HG02610 (cell line): ENCODE measurements at regions not wholly inside any gene's neighbourhood (a gene's known extent, or its start where the extent isn't known, plus 50 kb on each side); places are given as distances from the start of the nearest gene placed in this dataset.
A peak's percentile ranks its signal among the peaks of the same experiment; 100 is the strongest.
"Not testable (repeated sequence)": the region's sequence is repeated elsewhere in the genome, so short reads cannot be mapped to it uniquely, and the experiment has no call there.

Experiments
- ATAC-seq: cut with Tn5 transposase; IDR thresholded peaks from one replicate; pipeline ENCODE4 v1.9.1; 2021; ENCODE audit warnings: mild to moderate bottlenecking, moderate library complexity; ENCODE audit not compliant: unreplicated experiment

DNA sequence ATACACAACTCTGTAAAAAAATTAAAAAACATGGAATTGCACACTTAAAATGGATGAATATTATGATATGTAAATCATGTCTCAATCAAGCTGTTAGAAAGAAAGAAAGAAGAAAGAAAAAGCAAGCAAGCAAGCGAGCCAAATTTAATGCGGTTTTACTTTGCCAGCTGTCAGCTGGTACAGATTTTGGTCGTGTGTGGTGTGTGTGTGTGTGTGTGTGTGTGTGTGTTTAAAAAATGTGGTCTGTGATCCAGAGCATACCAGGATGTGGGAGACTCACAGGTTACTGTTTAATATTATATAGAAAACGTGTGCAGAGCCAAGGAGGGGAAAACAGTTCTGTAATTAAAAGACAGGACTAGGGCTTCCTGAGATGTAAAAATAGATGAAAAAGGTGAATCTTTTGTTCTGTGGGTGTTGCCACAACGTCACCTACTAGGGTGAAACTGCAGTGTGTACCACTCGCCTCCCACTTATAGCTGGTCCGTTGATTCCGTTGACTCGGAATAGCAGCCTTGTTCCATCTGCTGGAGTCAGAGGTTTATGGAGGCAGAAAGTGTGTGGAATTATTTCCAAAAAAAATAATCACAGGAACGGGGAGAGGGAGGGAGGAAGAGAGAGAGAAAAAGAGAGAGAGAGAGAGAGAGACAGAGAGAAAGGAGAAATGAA, 197.7 kb downstream of the BCAS1 start:
- ATAC-seq = no peak

DNA sequence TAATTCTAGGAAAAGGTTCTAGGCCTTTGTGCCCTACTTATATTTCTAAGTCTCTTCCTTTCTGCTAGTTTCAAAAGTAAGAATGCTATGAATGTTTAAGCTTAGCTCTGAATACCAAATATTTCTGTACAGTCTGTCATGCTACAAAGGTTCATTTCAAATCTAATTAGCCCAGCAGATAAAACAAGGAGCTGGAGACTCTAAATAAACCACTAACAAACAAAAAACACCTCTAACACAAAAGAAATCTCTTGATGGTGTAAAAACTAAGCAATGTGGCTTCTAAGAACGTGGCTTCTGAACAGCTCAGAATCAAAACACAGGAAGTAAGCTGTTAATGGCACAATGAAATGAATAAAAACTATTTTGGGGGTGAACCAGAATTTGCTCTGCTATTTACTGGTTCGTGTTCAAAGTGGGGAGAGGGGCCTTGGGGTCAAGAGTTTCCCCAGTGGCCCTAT, 198.3 kb downstream of the BCAS1 start:
- ATAC-seq = no peak

DNA sequence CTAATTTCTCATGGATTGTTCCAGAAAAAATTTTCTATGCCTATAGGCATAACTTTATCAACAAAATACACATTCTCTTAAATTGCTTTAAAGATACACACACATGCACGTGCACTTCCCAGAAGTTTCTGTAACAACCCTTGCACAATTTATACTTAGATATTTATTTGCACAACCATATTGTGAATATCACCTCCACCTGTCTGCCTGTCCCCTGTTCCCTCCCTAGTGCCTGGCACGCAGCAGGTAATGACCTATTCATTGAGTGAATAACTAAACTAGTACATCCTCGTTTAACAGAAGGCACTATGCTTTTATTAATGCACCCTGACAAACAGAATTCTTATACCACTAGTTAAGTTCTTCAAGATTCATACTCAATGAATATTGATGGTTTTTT, 198.9 kb downstream of the BCAS1 start:
- ATAC-seq = no peak

DNA sequence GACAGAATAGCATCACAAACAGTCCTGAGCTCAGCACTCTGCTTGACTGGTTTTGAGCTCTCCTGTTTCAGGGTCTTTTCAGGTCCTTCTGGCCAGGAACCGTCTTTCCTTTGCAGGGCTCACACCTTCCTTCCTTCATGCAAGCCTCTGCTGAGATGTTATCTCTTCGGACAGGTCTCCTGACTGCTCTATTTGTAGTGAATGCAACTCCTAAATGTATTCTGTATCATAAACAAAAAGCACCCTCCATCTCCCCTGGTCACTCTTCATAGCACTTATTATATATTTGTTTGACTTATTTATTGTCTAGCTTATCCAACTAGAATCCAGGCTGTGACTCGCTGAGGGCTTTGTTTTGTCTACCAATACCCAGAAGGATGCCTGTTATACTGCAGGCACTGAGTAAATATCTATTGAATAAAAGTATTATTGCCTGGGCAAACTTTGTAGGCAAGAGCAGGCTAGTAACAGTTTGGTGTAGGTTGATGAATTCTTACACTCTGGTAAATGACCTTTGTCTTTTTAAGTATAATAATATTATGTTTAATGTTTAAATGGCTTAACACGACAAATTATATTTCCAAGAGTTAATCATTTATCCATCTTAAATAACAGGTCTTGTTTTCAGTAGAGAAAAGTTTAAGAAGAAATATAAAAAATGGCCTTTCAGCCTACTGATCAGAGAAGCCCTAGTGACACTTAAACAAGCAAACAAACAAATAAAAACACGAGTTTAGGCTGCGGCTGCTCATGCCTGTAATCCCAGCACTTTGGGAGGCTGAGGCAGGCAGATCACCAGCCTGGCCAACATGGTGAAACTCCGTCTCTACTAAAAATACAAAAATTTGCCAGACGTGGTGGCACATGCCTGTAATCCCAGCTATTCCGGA, 199.7 kb downstream of the BCAS1 start:
- ATAC-seq = no peak

DNA sequence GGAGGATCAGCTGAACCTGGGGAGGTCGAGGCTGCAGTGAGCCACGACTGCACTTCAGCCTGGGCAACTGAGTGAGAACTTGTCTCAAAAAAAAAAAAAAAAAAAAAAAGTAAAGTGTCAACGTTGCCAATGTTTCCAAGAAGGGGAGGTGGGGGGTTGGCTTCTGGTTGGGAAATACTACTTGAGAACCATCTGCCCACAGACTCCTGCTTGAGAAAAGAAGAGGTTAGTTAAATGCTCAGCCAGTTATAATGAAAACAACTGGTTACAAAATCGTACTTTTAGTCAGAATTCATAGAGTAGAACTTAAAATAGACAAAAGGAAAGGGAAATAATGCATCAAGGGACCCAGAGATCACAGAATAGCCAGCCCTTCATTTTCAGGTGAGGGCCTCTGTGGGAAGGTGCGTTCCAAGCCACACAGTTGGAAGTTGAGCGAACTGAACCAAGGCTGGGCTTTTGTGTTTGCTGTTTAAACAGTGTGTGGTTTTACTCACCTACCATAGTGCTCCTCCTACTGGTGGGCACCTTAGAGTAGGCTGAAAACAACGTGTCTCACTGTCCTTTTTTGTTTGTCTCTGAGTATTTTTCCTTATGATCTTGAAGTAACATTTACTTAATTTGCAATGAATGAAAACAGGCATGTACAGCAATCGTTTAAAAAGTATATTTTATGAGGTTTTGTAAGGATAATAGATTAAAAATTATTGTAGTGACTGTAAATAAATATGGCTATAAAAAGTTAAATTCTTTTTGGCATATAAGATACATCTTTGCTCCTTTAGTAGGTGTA, 200.7 kb downstream of the BCAS1 start:
- ATAC-seq = peak; percentile 64

DNA sequence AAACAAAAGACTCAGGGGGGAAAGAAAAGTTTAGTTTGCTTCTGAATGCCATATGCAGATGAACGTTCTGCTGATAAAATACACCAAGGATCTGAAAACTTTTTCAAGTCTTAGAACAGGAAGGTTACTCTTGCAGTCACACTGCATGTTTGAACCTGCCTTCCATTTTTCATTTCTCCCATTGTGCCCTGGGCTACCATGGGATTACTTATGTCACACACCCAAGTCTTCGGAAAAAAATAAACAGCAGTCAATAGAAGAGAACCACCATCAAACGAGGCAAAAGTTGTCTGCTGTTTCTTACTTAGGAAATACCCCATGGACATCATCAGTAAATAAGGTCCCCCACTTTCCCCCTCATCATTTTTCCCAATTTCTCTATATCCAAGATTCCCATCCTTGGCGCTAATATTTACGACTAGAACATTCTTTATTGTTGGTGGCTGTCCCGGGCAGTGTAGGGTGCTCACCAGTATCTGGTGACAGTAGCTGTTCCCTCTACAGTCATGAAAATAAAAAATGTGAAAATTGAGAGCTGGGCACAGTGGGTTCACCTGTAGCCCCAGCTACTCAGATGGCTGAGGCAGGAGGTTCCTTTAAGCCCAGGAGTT, 202.5 kb downstream of the BCAS1 start:
- ATAC-seq = no peak

DNA sequence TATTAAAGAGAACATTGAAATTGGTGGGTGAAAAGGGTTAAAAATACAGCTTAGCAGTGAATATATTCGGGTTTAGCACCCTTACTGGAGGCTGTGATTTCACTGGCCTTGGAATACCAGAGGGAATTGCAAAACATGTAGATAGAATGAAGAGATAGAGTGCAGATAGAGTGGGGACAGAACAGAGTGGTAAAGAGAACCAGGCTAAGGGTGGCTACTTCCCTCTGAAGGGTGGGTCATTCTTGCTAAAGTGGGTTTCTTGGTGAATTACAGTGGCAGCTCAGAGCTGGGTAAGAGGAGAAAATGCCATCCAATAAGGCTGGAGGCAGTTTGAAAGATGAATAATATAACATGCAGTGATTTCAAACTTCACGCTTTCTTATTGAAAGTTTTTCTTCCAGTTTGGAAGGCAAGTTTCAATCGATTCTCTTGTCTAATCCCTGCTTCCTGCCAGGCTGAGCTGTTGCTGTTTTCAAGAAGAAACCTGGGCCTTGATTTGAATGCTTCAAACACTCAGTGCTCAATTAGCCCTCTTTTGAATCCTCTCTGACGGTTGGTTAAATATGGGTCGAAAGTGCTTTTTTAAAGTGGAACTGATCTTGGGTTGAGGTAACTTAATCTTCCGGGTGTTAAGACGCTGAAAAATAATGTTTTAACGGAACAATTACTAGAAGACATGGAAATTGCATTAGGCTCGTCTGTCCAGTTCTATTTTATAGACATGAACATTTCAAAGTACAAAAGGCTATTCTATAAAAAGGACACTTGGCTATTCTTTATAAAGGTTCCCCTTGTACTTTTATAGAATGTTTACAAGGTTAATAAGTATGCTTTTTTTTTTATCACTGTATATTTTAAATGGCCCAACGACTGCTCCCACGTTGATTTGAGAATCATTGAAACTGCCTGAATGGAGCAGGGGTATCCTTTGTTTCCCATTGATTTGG, 203.3 kb downstream of the BCAS1 start:
- ATAC-seq = peak; percentile 43

DNA sequence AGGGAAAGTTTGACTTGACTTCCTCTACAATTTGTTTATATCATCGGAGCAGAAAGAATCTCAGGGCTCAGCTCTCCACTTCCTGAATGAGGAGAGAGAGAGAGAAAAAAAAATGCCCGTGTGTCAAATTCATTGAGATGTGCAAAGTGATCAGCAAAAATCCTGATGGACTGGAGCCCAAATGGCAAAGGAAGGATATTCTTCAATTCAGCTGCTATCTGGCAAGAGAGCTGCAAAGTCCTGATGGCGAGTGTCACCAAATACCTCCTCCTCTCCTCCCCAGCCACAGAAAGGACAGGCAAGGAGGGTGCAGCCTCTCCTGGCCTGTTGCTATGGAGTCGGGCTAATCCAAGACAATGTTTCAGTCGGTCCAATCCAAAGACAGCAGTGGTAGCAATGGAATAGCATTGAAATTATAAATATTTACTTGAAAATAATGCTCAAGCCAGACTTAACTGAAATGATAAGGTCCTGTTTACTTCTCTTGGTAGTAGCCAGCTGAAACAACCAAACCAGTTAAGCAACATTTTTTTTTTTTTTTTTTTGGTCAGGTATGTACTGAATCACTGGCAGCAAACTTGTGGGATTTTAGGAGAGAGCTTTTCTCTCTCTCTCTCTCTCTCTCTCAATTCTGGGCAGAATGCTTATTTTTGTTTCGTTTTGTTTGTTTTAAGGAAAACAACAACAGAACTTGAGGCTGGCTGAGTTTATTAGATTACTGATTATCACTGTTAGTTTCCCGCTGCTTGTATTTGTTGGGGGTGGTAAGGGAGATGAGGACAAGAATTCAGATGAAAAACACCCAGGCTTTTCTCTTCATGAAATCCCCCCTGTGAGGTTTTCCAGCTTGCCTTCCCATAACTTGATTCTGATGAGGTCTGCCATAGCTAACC, 204.2 kb downstream of the BCAS1 start:
- ATAC-seq = no peak

DNA sequence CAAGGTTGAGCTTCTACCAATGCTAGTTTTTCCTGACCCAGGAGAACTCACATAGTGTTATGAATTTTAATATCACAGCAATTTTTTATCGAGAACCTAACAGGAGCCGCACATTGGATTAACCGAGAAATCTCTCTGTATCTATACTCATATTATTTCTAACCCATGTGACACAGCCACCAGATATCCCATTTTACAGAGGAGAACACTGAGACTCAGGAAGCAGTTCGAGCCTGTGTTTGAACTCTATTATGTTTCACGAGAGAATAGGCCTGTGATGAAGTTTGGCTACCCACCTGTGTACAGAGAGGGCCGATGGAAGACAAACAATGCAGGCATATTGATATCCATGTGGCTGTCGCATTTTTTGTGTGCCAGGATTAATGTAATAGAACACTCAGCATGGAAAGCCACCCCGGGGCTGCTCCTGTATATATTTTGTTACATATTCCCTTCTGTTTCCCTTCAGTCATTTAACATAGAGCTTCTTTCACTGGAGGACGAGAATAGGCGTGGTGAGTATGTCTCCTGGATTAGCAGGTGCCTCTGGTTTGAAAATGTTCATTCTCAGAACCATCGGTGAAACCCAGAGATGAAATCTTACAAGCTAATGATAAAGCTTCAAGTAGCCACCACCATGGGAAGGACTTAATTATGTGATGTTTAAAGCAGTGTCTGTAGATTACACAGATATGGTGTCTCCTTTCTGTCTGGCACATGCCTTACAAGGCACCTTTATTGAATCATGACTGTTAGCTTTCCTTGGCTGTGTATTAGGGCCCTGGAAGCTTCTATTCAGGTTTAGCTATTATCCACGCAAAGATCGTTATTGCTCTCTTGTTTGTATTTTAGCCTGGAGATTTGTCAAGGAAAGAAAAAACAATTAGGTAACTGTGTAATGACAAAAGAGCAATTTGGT, 205.4 kb downstream of the BCAS1 start:
- ATAC-seq = not testable (repeated sequence)

DNA sequence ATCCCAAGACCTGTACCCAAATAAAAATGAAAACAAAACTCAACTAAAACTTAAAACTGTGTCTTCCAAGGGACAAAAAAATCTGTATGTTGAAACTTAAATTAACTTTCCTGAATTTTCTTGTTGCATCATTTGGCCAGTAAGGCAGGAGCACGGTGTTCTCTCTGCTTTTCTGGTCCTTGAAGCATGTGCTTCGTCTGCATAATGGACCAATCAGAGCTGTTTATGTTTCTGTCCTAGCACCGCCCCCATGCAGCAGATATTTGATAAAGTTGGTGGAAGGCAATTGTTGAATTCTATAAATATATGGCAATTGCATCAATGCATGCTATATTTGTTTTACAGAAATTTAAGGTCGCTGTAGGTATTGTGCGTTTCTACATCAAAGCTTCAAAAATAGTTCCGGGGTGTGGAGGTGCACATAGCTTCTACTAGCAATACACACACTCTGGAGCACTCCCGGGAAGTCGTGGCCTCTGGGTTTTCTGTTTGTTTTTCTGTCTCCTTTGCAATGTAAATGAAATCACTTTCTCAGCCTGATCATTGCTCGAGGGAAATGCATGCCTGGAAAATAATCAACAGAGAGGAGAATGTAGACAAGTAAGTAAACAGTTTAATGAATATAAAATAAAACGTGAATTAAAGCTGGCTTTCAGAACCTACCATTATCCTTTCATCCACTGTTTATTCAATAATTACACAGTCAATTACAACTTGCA, 206.3 kb downstream of the BCAS1 start:
- ATAC-seq = not testable (repeated sequence)

DNA sequence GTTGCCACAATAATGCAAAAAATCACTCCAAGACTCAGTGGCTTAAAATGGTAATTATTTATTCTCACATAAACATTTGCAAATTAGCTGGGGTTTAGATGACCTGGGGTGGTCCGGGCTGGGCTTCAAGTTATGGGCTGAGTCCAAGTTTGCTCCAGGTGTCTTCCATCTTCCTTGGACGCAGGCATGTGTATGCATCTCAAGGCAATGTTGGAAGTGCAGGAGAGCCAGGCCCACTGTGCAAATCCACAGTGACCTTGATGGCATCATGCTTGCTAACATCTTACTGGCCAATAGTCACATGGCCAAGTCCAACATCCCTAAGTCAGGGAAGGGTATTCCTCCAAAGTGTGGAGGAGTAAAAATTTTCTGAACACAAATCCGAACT, 206.9 kb downstream of the BCAS1 start:
- not testable (repeated sequence) for ATAC-seq

DNA sequence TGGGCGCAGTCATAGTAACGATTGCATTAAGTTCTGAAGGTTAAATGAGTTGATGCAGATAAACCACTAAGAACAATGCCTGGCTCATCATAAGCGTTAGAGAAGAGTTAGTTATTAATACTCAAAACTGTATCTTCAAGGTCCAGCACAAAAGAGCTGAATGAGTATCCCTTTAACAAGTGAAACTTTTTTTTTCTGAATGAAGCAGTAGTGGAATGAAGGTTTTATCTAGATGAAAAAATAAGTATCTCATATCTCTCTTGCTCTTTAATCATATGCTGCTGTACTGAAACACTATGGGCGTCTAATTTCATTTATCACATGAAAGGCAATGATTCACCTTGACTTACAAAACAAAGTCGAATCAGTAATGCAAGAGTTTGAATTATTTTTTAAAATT, 207.4 kb downstream of the BCAS1 start:
- not testable (repeated sequence) for ATAC-seq

DNA sequence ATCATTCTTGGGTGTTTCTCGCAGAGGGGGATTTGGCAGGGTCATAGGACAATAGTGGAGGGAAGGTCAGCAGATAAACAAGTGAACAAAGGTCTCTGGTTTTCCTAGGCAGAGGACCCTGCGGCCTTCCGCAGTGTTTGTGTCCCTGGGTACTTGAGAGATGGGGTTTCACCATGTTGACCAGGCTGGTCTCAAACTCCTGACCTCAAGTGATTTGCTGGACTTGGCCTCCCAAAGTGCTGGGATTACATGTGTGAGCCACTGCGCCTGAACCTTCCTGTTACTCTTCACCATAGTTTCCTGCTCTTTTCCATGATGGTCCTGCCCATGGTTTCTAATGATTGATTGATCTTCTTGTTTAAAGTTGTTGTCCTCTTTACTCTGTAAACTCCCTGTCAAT, 207.9 kb downstream of the BCAS1 start:
- ATAC-seq = not testable (repeated sequence)

DNA sequence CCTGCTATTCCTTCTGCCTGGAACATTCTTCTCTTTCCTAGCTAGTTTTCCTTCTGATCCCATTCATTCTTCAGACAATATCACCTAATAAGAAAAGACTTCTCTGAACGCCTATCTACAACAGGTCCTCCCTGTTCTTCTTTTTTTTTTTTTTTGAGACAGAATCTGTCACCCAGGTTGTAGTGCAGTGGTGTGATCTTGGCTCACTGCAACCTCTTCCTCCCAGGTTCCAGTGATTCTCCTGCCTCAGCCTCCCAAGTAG, 208.3 kb downstream of the BCAS1 start:
- not testable (repeated sequence) for ATAC-seq

DNA sequence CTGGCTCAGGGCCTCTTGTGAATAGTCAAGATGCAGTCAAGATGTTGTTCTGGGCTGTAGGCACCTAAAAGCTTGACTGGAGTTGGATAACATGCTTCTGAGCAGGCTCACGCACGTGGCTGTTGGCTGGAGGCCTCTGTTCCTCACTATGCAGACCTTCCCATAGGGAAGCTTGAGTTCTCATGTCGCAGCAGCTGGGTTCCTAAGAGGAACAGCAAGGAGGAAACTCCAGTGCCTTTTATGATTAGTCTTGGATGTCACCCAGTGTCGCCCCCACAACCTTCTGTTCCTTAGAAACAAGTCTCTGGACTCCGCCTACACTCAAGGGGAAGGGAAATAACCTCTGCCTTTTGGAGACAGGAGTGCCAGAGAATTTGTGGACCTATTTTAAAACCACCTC, 210.7 kb downstream of the BCAS1 start:
- no peak for ATAC-seq

DNA sequence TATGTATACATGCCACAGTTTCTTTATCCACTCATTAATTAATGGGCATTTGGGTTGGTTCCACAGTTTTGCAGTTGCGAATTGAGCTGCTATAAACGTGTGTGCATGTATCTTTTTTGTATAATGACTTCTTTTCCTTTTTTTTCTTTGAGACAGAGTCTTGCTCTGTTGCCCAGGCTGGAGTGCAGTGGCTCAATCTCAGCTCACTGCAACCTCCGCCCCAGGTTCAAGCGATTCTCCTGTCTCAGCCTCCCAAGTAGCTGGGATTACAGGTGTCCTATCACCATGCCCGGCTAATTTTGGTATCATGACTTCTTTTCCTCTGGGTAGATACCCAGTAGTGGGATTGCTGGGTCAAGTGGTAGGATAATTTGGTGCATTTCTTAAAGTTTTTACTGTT, 211.4 kb downstream of the BCAS1 start:
- ATAC-seq = not testable (repeated sequence)

DNA sequence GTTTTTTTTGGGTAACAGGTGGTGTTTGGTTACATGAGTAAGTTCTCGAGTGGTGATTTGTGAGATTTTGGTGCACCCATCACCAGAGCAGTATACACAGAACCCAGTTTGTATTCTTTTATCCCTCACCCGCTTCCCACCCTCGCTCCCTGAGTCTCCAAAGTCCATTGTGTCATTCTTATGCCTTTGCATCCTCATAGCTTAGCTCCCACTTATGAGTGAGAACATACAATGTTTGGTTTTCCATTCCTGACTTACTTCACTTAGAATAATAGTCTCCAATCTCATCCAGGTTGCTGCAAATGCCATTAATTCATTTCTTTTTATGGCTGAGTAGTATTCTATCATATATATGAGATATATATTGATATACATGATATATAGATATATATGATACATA, 211.9 kb downstream of the BCAS1 start:
- not testable (repeated sequence) for ATAC-seq
